ENCODE measurements at regions not wholly inside any gene's neighbourhood (a gene's known extent, or its start where the extent isn't known, plus 50 kb on each side); places are given as distances from the start of the nearest gene placed in this dataset.

DNA sequence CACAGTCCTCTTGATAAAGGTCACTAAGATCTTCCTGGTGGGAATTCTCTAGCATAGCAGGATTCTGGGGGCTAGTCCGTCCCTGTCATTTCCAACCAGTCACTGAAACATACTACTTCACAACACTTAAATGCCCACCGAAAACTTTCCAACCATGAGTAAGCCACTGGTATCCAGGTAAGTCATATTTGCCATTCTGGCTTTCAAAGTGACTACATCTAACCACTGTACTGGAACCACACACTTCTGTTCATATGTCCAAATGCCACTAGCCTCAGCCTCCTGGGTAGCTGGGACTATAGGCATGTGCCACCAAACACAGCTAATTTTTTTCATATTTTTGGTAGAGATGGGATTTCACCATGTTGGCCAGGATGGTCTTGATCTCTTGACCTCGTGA, 64.3 kb upstream of the VANGL1 start:
- DNase-seq (ENCODE audit: low read depth): no peak

DNA sequence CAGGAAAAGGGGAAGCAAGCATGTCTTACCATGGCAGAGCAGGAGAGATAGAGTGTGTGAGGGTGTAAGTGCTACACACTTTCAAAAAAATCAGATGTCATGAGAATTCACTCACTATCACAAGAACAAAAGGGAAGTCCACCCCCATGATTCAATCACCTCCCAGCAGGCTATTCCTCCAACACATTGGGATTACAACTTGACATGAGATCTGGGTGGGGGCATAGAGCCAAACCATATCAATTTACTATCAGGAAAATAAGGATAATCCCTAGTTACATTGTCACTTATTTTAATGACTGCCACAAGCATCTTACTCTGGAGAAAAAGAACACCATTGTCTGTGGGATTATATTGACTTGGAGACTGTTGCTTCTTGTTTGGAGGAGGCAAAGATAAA, 66.1 kb upstream of the VANGL1 start:
- no peak for DNase-seq (ENCODE audit: low read depth)

DNA sequence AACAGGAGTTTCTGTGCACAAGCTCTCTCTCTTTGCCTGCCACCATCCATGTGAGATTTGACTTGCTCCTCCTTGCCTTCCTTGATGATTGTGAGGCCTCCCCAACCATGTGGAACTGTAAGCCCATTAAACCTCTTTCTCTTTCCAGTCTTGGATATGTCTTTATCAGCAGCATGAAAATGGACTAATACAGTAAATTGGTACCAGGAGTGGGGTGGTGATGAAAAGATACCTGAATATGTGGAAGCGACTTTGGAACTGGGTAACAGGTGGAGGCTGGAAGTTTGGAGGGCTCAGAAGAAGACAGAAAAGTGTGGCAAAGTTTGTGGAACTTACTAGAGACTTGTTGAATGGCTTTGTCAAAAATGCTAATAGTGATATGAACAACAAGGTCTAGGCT, 69.1 kb upstream of the VANGL1 start:
- no peak for DNase-seq (ENCODE audit: low read depth)

DNA sequence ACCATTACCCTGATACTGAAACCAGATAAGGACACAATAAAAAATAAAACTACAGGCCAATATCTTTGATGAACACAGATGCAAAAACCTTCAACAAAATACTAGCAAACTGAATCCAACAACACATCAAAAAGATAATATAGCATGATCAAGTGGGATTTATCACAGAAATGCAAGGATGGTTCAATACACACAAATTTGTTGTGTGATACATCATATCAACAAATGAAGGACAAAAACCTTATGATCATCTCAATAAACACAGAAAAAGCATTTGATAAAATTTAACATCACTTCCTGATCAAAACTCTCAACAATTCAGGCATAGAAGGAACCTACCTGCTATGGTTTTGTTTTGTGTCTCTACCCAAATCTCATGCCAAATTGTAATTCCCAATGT, 74.3 kb upstream of the VANGL1 start:
- no peak for DNase-seq (ENCODE audit: low read depth)

DNA sequence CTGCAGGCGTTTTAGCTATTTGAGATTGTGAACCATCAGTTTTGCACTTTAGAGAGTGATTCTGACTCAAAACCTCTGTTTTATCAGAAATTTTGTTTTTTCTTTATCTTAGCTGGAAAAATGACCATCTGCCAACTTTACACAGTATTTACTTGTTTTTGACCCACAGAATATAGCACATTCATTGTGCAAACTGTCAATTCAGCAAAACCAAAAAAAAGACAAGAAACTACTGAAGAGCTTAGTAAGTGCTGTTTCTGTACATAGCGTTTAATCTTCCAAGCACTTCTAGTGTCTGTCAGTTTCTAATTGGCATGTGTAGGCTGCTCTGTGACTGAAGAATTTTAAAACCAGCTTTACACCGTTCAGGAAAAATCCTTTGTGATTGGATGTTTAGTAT, 76.0 kb upstream of the VANGL1 start:
- no peak for DNase-seq (ENCODE audit: low read depth)

DNA sequence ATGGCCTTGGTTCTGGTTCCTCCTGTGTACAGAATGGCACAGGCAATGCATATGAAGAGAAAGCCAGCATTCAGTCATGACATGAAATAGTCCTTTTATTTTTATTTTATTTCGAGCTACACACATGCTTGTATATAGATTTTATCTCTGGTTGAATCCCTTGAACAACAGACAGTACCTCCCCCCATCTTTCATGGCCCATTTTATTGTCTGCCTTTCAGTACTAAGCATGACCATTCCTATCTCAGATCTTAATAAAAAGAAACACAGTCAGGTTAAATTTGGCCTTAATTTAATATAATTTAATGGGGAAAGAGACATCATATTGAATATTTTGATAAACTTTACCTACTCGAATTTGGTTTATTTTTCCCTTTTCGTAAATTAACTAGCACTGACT, 76.4 kb upstream of the VANGL1 start:
- no peak for DNase-seq (ENCODE audit: low read depth)

DNA sequence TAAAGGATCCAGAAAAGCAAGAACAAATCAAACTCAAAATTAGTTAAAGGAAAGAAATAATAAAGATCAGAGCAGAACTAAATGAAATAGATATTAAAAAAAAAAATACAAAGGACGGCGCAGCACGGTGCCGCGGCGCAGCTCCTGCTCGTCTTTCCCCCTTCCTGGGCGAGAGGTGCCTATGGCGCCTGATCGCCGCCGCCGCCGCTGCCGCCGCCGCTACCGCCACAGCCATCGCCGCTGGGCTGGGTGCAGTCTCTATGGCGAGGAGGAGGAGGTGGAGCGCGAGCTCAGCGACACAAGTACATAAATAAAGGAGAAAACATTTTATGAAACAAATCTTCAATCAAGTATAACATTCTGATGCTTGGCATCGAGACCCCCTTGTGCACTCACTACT, 77.6 kb upstream of the VANGL1 start:
- DNase-seq (ENCODE audit: low read depth): no peak

DNA sequence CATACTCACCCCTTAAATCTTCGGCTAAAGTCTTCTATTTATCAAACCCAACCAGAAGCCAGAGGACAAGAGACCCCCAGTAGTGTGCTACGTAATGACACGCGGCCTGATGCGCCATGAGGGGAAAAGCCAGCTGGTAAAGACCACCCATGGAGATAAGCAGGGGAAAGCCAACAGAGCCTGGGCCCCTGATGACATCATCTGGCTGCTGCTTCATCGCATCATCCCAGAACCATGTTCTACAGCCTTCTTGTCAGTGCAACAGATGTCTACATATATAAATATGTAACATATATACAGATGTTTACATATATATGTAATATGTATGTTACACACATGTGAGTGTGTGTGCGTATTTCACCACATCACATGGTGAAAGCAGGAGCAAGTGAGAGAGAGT, 81.7 kb upstream of the VANGL1 start:
- DNase-seq (ENCODE audit: low read depth): no peak

DNA sequence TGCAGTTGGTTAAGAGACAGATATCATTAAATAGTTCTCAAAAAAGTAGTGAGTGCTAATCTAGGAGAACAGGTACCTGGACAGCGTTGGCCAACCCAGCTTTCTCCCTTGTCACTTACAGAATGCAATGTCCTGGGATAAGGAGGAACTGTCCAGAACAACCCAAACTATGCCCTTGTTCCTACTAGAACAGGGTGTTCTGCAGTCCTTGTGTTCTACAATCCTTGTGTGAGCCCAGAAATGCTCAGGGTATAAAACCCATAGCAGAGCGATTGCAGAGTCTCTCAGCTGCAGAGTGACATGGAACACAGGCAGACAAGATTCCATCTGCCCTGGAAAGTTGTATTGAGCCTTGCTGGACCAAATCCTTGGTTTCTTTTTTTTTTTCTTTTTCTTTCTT, 83.5 kb upstream of the VANGL1 start:
- DNase-seq (ENCODE audit: low read depth): no peak

DNA sequence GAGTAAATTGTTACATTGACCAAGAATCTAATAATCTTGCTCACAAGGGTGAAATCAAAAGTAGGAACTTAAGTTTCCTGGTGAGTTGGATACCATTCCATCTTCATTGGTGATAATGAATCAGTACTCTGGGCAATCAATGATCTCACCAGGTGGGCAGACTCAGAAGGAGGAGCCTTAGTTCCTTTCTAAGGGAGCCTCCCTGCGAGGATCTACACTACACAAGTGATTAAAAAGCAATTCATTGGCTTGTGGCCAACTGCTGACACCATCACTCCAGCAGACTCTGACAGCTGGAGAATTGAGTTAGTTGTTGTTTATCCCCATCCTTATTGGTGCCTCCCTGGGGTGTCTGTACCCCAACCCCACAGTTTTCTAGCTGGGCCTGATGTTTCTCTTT, 84.1 kb upstream of the VANGL1 start:
- no peak for DNase-seq (ENCODE audit: low read depth)

DNA sequence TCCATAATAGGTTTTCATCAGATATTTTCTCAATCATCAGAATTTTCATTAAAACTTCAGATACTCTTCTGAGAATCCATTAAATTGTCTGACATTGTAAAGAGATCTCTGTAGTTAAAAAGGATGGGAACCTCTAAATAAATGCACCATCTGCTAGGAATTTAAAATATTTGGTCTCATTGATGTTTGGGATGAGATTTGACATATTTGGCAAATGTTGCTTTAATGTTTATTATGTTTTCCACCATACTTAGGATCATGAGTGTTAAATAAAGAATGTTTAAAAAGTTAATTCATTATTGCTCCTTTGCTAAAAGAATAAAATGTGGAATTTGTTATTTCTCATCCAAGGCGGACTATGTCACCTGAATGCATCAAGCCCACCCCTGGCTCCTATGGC, 85.5 kb upstream of the VANGL1 start:
- no peak for DNase-seq (ENCODE audit: low read depth)

DNA sequence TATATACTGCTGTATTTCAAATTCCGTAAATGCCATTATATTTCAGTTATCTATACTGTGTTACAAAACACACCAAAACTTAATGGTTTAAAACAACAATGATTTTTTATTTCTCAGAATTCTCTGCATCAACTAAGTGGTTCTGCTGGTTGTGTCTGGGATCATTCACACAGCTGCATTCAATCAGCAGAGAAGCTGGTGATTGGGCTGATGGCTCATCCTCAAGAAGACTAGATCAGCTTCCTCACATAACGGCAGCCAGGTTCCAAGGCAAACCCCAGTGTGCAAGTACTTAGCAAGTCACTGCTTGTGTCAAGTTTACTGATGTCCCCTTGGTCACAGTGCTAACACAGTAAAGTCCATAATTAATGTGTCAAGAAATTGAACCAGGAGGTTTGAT, 86.3 kb upstream of the VANGL1 start:
- DNase-seq (ENCODE audit: low read depth): peak; percentile 58

DNA sequence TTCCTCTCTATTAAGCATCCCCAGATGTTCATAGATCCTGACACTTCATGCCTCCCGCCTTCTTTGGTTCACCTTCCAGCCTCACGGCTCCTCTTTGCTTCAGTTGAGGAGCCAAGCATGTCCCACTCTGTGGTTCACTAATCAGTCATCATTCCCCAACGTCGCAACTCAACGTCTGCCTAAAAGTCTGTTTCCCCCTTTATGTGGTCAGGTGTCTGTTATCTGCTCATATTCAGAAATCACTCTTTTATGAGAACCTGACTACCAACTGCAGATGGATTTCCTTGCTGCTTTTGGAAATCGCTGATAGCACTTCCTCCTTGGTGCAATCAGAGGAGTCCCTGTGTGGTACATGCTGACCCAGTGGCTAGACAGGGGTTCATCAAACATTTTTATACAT, 94.1 kb upstream of the VANGL1 start:
- DNase-seq (ENCODE audit: low read depth): no peak

DNA sequence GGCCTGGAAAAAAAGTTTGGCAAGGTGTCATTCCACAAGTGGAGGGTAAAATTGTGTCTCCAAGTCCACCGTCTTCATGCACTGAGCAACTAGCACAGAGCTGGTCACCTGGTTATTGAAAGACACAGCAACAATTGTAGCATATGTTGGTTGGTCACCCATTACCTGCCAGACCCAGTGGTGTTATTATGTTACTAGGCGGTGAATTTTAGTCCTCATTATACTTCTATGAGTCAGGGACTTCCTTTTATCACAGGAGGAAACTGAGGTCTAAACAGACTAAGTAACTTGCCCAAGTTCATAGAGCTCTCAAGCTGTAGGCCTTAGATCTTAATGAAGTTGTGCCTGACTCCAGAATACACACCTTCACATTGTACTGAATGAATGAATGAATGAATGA, 94.9 kb upstream of the VANGL1 start:
- DNase-seq (ENCODE audit: low read depth): no peak

DNA sequence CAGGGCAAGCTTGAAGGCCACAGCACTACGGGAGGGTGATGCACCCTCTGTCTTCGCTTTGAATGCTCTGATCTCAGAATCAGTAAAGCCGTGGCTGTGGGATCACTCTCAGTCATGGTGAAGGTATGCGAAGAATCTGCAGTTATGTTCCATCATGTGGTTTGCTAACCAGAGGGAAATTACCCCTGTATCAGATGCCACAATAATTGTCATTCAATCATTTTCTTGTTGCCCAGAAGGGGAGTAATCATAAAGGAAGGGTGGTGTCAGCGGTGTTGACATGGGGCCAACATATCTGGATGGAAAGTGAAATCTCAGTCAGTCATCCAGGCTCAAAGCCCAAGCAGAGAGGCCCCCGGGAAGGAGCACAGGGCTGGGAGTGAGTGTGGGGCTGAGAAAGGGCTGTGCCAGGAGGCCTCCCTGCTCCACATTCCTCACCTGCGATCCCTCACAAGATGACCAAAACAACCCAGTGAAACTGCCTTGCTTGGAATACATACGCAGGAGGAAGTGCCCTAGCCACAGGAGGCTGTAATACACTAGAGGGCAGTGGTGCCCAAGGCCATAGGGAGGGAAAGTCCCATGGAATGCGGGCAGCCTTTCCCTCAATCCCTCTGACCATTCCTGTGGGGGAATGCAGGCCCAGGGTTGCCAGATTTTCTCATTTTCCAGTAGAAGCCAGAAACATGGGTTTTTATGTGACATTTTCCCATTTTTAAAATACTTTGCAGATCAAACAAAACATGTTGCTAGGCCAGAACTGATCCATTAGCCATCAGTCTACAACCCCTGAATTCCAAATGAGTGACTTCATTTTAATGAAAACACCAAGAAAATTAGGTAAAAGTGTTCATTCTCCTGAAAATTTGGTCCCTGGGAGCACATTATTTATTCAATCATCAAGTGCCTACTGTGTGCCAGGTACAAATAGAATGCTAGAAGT, 95.7 kb upstream of the VANGL1 start:
- DNase-seq (ENCODE audit: low read depth): peak; percentile 85

DNA sequence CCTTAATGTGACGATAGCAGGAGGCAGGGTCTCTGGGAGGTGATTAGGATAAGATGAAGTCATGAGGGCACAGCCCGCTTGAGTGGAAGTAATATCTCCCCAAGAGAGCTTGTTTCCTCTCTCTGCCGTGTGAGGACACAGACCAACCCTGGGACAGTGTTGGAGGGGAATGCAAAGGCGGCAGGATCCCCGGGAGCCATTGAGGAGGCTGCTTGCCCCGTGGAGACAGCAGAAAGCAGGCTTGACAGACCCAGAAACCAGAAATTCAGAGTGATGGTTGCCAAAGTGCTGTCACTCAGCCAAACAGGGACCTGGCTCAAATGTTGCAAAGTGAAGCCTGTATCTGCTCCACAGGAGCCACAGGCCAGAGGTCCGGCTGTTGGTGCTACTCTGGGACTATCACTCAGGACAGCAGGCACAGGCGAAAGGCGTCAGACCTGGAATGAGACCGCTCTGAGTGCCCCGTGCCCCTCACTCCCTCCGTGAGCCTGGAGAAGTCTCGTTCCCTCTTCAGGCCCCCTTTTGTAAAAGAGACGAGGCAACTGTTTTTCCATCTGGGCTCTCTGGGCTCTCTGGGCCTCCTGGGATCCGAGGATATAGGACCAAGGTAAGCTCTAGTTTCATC, 96.6 kb upstream of the VANGL1 start:
- DNase-seq (ENCODE audit: low read depth): no peak

DNA sequence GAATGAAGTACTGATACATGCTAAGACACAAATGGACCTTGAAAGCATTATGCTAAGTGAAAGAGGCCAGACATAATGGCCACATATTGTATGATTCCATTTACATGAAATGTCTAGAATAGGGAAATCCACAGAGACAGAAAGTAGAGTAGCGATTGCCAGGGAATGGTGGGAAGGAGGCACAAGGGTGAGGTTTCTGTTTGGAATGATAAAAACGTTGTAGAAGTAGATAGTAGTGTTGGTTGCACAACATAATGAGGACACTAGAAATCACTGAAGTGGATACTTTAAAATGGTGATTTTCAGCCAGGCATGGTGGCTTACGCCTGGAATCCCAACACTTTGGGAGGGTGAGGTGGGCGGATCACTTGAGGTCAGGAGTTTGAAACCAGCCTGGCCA, 97.6 kb upstream of the VANGL1 start:
- DNase-seq (ENCODE audit: low read depth): peak; percentile 7

DNA sequence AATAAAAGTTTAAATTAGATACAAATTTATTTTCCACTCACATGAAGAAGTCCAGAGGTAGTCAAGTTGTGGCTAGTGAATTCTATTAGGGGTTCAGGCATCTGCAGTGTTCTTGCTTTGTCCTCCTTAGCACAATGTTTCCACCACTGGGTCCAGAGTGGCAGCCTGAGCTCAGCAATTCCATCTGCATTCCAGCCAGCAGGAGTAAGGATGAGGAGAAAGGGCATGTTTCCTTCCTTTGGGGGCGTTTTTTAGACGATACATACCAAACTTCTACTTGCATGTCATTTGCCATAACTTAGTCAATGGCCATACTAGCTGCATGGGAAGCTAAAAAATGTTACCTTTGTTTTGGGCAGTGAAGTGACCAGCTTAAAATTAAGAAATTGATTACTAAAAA, 98.5 kb upstream of the VANGL1 start:
- no peak for DNase-seq (ENCODE audit: low read depth)

DNA sequence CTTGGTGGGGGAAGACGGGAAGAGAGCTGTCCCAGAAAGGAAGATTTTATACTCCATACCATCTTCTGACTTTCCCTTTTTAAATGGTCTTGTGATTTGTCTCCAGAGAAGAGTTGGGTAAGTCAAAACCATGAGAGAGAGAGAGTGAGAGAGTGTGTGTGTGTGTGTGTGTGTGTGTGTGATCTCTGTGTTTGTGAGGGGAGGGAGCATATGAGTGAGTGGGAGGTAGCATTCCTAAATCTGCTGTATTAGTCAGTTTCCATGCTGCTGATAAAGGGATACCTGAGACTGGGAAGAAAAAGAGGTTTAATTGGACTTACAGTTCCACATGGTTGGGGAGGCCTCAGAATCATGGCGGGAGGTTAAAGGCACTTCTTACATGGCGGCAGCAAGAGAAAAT, 102.0 kb upstream of the VANGL1 start:
- DNase-seq (ENCODE audit: low read depth): no peak

DNA sequence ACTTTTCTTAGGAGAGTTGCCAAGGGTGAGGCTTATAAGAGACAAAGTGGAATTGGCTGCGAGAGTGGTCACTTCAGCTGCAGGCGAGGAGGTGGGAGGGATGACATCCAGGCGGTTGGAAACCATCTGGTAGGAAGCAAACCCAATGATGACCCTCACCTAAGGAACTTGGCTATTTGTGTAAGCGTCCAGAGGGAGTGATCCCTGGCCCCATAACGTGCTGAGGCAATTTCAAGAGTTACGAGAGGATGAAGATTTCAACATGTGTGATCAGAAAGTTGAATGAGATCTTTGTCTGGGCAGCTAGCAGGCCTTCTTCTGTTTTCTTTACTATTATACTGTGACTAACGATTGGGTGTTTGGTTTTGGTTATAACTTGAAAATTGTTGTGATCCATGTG, 102.7 kb upstream of the VANGL1 start:
- DNase-seq (ENCODE audit: low read depth): peak; percentile 20

DNA sequence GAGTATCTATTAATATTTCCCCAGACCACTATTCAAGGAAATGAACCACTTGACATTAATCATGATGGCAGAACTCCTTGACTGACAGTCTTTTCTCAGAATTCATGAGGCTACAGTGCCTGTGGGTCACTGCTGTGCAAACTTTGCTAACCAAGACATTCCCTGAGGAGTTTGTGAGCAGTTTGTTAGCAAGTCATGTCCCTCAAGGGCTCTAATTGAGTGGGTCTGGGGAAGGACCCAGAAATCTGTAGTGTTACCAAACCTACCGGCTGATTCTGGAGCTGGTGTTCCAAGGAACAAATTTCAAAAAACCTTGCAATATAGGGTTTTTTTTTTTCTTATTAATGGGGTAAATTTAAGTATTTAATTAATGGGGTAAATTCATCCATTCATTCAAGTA, 103.2 kb upstream of the VANGL1 start:
- no peak for DNase-seq (ENCODE audit: low read depth)

DNA sequence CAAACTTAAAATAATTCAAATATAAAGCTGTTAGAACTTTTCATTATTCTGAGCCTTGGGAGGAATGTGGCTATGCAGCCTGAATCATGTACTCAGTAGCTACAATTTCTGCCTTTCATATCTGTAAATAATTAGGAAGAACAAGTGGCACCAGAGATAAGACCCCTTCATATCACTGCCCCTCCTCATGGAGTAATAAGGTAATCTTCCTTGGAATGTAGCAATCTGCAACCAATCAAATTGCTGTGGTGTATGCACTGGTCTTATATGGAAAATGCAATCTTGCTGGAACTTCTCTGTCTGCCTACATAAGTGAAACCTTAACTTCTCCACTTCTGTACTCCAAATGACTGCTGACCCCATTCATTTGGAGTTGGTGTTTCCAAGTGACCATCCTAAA, 104.4 kb upstream of the VANGL1 start:
- DNase-seq (ENCODE audit: low read depth): no peak

DNA sequence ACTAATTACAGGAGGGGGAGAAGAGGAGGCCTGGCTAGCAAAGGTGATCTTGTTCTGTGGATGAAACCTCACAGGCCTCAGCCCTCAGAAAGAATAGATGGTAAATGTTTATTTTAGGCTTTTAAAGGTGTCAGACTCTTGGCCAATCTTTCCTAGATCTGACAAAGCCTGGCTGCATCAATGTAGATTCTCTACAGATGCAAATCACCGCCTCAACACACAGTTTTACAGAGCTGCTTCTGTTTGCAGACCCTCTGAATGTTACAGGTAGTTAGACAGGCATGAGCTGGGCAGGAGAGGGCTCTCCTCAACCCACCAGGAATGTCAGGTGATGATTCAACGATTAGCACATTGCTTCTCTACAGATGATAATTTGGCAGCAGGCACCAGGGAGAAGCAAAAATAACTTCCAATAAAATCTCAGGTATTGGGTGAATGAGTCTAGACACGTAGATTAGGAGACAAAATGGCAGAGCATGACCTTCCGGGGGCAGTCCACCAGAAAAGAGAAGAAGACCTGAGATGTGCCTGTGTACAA, 105.4 kb upstream of the VANGL1 start:
- no peak for DNase-seq (ENCODE audit: low read depth)

DNA sequence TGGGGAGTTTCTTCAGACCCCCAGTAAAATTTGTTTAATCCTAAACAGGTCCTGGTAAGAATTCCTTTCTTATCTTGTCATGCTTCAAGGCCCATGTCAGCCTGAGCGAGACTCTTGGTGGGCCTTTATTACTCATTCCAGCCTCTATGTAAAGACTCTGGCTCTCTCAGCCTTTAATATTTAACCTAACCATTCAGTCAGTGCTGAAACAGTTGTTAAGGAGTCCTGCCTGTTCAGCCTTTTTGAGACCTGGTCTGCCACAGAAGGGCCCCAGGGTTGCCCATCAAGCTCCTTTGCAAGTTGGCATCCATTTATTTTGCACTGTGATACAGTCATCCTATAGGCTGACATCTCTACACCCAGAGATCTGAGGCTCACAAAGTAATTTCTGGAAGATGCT, 107.7 kb upstream of the VANGL1 start:
- no peak for DNase-seq (ENCODE audit: low read depth)

Data from fibroblast of gingiva (primary cell).